GM21360 (cell line): ENCODE measurements at regions not wholly inside any gene's neighbourhood (a gene's known extent, or its start where the extent isn't known, plus 50 kb on each side); places are given as distances from the start of the nearest gene placed in this dataset.

ENCODE experiments used
- ATAC-seq: cut with Tn5 transposase; IDR thresholded peaks from one replicate; pipeline ENCODE4 v1.9.1; 2021; ENCODE audit warnings: mild to moderate bottlenecking, moderate library complexity; ENCODE audit not compliant: unreplicated experiment

DNA sequence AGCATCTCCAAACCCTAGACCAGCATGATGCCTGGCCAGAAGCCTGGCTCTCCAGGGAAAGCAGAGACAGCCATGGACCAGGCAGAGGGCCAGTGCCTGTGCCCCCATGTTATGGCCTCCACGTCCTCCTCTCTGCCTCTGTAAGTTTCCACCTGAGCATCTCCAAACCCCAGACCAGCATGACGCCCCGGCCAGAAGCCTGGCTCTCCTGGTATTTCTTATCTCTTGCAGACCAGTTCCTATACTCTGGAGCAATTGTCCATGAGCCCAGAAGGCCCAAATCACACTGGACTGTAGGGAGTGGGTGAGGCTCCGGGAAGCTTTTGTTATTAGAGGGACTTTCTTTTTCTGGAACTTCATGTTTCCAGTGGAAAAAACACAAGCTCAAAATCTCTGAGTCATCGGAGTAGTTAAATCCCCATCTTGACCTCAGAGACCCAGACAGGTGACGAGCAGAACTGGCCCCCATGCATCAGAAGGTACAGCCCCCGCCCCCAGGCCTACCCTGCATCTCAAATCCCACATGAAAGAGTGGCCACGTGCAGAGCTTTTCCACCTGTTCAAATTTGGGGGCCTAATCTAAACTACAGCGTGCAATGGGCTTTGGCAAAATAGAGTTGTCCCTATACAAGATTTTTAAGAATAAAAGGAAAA lies 110.2 kb upstream of the FOXQ1 start:
- no peak for ATAC-seq

DNA sequence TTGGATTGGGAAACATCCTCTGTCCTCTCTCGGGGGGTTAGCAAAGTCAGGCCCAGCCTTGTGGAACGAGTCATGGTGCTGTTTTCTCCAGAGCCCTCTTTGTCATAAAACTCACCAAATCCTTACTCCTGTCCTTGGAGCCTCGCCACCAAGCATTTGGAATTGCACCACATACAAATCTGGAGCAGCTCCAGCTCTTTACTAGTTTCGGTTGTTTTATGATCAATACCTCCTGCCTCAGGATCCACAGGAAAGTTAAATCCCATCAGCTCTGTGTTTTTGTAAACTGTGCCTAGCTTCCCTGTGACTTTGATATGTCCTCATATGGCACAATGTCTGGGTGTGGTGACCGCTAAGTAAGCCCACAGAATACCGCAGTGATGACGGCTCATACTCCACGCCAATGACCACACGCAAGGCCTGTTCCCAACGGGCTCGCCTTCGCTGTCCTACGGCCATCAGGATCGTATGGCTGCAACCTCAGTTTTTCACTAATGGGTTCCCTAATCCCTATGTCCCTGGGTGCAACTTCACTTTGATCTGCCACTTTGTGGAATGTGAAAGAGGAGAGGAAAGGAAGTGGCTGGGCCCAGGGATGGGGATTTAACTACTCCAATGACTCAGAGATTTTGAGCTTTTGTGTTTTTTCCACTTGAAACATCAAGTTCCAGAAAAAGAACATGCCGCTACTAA lies 111.3 kb upstream of the FOXQ1 start:
- ATAC-seq: no peak

DNA sequence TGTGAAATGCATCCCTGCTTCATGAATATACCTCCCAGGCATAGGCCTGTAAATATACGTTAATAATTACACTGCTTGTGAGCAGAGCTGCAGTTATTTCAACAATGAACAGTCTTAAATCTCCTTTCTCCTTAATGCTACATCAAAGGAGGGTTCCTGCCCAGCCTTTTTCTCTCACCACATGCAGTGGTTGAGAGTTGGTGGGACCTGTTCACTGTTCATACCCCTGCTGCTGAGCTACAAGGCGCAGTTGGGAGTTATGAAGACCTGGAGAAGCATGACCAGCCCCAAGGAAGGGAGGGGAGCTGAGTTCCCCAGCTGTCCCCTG lies 111.9 kb upstream of the FOXQ1 start:
- no peak for ATAC-seq

DNA sequence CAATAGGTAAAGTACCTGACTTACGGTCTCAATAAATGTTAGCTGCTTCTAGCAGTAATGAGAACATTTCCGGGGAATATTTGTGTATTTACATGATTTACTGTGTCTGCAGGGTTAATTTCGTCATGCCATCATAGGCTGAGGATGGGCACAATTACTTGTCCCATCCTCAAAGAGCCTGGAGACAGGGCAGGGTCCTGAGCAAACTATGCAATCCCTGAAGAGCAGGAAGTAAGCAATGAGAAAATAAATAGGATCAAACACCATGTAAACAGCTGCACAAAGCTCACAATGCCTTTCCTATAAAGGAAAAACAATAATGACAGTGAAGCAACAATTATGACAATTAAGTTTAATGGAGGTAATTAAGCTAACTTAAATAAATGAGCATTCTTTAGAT lies 114.6 kb upstream of the FOXQ1 start:
- ATAC-seq: no peak

DNA sequence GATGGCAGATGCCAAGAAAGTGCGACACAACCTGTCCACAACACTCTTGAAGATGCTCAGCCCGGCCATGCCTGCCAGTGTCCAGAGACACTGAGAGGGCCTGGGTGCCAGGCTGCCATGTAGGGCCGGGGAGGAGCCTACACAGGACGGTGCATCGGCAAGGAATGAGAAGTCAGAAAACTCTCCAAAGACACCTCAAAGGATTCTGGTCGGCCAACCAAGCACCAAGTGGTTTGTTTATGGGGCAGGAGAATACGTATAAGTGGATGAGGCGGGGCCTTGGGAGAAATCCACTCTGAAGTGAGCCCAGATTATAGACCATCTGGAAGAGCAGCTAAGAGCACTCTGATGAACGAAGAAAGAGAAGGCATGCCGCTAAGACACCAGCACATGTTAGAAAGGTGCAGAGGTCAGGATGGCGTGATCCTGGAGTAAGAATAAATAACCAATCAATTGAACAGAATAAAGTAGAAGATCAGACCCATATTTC lies 120.7 kb upstream of the FOXQ1 start:
- no peak for ATAC-seq

DNA sequence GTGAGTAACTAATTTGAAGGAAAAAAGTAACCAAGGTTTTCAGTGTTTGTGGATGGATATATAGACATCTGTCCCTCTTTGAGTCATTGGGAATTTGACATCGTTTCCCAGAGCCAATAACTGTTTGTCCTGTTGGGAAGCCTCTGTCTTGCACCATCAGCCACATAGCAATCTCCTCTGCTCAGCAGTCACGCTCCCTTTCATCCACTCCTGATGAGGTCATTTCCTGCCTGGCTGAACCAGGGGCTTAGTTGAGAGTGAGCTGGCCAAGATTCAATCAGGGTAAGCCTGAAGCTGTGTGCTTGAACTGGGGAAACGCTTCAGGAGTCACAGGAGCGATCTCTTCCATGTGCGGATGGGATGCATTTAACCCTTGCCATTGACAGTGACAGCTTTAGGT lies 121.5 kb upstream of the FOXQ1 start:
- ATAC-seq: no peak

DNA sequence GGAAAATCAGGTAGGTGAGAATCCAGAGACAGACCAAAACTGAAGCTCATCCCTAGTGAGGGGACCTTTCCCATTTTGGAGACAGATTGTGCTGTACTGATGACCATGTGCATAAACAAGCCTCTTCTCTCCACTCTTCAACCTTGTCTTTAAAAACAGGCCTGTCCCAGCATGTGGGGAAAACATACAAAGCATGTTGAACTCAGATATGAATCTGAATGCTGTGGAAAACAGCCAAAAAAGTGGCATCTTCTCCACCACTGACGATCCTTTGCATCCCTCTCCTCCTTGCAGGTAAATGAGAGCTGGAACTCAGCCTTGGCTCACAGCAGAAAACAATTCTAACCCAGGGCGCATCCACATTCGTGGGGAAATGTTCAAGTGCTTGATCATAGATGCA lies 123.7 kb upstream of the FOXQ1 start:
- no peak for ATAC-seq

DNA sequence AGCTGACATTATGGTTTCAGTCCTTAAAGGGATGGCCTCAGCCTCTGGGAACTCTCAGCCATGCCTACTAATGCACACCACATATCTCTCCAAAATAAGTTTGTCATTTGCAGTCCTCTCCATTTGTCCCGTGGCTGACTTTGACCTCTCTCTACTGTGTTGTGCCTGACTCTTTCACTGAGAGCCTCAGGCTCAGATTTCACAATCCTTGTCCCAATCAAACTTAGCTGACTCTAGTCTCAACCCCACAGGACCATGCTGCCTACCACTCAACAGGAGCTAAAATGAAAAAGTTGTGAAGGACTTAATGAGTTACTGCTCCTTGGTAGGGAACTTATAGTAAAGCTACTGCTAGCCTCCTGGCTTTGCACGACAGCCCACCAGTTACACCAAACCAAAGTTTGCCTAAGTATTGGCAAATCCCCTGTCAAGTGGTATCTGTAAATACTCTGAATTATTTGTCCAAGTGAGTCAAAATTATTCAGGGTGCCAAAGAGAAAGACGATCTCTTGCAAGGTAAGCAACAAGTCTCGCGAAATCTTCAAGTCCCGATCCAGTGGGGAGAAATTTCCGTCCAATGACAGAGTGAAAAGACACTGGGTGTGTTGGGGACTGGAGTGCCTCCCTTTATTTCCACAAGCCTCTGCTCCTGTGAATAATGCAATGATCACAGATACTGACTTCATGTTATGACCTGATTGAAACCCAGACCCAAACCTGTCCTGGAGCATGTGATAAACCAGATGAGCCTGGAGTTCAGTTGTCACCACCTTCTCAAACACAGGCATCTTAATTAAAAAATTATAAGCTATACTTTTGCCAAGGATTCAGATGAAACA lies 124.4 kb upstream of the FOXQ1 start:
- no peak for ATAC-seq

DNA sequence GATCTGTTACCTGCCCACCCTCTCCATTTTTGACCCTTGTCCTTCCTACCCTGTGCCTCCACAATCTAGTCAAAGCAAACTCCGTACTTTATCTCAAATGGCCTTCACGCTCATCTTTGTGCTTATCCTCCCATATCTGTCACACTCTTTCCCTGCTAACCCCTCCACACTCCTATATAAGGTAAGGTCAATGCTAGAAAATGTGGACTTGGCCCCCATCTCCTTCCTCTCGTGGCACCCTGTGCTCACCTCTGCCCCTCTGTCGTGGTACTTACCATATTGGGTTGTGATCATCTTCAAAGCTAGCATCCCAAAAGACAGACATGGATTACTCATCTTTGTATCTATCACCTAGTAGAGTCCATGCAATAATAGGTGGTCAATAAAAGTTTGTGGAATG lies 127.6 kb upstream of the FOXQ1 start:
- no peak for ATAC-seq

DNA sequence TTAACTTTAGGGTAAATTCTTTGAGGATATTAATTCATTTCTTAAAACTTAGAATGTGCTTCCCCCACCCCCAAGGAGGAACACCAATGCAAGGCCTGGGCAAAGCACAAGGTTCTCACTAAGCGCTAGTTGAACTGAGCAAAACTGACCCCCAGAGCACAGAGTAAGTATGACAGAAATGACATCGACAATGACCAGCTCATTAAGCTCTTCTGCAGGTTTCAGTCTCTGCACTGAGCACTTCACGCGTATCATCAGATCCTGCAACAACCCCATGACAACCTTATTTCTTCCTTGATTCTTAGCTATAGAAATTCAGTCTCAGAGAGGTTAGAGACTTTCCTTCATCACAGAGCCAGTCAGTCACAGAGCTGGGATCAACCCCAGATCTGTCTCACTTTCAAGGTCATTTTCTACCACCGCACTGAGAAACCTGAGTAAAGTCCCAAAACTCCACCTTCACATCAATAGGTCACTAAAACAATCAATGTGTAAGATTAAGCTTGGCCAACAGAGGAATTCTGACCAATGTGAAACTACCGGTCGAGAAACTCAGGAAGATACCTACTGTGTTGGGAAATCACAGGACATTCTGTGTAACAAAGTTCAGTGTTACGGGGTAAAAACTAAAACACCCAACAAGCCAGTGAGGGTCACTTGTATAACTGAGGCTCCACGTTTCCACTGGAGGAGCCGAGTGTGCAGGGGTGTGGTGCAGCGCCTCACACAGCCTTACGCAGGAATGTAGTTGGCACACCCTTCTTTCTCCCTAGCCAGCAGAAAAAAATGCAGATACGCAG lies 129.0 kb upstream of the FOXQ1 start:
- no peak for ATAC-seq

DNA sequence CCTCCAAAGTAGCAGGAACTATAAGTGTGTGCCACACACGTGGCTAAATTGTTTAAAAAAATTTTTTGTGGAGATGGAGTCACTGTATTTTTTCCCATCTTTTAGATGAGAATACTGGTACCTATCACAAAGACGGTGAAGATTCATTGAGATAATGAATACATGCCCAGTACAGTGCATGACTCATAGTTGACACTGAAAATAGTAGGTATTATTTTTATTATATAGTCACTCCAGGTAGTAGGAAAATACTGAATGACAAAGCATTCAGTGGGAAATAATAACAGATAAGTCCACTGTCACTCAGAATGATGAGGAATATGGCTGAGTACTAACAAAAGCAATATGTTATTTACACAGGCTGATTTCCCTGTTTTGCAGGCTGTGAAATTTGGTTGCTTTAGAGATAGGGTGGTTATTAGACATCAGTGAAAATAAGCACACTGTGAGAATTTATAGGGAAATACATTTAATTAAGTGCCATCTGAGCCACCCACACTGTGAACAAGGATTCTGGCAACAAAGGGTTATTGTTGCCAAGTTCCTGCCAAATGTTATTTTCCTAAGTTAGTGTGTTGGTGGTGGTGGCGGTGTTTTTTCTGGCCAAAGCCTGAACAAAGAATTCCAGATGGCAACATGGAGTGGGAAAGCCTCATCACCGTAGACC lies 129.8 kb upstream of the FOXQ1 start:
- no peak for ATAC-seq

DNA sequence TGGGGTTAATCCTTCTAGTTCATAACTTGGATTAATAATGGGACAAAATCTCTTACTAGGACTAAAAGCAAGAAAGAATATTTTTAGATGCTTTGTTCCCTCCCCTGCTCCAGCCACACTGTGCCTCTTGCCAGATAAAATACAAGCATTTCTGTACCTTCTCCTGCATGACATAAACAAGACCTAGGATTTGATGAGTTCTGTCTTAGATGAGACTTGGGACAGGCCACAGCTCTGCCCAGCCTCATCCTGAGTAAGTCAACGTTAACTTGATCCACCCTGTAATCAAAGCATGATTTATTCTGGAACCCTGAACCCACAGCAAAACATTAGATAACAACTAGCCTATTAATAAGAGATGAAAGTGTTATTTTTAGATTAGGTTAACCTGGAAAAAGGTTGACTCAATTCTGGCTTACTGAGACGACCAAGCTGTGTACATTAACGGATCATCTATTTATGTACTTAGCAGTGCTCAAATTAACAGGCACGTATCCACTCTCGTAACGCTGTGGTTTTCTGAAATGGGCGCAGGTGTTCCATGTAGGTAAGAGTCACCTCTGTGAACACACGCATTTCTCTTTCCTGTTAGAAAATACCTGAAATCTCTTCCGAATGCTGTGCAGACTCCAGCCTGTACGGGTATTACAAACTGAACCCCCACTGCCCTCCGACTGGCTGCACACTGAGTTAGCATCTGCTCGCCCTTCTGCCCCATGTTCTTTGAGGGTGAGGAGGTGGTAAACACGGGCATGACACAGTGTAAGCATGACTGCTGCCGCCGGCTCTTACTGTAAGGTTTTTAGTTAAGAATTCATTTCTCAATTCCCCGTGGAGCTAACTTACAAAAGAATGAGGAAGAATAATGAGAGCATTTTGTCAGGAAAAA lies 132.1 kb upstream of the FOXQ1 start:
- ATAC-seq: no peak

DNA sequence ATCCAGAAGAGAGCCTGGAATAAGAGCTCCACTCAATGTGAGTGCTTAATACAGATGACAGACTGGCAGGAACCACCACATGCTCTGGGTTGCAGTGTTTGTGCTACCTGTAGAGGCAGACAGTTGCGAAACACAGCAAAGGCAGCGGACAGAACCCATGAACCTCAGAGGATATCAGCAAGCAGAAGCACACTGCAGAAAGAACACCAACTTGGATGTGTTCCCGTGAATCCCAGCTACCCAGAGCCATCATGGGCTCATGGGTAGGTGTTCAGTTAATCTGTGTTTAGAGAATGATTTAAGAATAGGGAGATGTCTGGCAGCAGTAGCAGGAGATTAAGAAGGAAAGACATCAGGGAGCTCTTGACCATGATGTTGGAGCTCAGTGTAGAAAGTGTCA lies 133.3 kb upstream of the FOXQ1 start:
- ATAC-seq: no peak

DNA sequence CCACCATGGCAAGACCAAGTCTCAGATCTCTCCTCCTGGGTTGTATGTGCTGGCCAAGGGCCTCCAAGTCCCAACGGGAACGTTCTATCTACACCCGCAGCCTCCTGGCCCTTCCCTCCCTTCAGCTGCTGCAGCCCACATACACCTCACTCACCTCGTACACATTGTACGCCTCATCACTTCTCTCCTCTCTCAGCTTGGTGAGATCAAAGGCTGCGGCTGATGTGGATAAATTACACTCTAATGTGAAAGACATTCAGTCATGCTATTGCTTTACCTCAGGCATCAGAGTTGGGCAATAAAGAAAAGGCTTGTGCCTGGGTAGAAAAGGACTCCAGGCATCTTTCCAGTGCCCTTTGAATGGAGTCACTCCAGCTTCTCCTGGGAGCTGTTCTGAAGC lies 135.3 kb upstream of the FOXQ1 start:
- no peak for ATAC-seq

DNA sequence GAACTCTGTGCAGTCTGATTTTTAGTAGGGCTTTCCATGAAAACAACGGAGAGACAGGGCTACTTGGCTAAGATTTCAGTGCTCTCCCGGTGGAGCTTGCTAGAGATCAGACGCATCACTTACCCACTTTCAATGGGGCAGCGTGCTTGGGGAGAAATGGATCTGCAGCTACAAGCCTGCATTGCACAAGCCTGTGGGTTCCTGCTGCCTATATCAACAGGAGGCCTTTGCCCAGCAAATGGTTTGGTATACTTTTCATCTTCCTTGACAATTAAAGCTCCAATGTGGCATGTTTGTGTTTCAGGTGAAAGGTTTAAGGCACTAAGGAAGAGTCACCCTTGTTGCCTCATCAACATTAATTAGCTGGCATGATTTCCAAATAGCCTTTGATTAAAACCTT lies 136.0 kb upstream of the FOXQ1 start:
- no peak for ATAC-seq

DNA sequence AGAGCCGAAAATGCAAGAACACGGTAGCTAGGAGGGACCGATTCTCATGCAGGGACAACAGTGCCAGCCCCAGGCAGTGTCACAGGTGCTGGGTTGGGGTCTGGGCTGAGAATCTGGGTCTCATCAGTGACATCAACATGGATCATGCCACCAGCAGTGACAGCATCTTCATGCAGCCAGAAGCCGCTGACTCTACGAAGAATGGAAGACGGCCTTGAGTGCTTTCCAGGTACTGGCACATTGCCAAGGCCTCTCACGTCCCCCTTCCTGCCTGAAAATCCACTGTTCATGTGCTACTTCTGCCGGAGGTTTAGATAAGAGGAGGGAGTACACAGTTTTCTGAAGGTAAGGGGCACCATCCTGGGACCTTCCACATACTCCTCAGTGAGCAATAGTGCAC lies 141.1 kb upstream of the FOXQ1 start:
- ATAC-seq: no peak

DNA sequence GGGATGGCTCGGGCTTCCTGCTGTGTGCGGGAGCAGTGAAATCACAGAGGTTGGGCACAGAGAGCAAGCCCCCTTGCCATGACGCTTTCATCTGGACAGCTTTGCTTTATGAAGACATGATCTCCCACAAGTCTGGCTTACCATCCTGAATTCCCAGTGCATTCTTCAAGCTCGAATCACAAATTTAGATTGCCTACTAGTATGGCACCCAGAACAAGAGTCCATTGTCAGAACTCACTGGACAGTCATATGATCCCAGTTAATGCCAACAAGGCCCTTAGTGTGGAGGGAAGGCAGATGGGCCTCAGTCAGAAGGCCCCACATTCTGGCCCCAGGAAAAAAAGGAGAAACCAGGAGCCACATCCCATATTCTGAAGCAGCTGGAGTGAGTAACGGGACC lies 147.3 kb upstream of the FOXQ1 start:
- no peak for ATAC-seq

DNA sequence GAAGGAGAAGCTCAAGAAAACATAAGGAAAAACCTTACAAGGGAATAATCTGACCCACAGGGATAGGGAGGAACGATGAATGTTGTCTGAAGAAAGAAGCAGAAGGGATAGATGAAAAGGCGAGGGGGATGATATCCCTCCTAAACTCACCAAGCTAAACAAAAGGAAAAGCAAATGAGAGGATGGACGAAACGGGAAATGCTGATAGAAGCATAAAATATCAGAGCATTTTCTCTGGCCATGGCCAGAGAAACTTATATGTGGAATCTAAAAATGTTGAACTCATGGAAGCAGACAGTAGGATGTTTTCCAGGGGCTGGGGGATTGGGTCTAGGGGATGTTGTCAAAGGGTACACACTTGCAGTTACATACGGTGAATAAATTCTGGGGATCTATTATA lies 148.4 kb upstream of the FOXQ1 start:
- ATAC-seq: no peak

DNA sequence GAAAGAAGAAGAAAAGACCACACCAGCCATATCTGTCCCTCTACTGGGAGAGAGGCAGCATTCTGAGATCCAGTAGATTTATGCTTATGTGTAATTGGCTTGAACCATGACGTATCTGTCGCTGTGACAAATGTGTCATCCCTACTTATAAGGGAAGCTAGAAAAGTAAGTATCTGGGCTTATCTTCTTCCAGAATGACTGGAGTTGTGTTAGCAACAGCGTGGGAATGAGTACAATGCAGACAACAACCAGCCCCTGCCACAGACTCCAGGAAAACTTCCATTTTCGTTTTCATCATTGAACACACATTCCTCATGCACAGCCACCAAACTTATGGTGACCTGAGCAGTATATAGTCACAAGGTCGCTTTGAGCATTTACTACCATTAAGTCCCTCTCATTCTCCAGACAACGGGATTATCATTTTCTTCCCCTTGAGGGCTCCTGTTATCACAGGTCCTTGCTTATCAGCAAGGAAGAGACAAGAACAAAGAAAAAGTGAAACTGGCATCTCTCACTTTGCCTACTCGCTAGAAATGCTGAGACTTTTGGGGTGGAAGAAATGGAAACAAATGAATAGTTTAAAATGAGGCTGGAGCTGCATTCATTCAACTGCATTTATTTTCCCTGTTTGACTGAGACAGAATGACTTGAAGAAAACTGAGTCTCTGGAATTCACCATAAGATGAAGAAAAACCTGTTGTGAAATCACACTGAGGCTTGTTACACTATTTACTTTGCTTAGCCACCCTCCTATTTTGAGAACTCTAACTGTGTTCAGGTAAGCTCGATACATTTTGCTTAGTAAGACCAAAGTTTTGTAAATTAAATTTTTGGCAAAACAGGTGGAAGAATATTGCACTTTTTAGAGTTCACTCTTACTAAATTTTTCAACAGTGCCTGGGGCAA lies 149.3 kb upstream of the FOXQ1 start:
- ATAC-seq: no peak
